ENCODE measurements at regions not wholly inside any gene's neighbourhood (a gene's known extent, or its start where the extent isn't known, plus 50 kb on each side); places are given as distances from the start of the nearest gene placed in this dataset.

GRCh38 chr12:13599176-13599575 lies 382.2 kb downstream of the GRIN2B start:
- TF ChIP-seq, protein P1, sequence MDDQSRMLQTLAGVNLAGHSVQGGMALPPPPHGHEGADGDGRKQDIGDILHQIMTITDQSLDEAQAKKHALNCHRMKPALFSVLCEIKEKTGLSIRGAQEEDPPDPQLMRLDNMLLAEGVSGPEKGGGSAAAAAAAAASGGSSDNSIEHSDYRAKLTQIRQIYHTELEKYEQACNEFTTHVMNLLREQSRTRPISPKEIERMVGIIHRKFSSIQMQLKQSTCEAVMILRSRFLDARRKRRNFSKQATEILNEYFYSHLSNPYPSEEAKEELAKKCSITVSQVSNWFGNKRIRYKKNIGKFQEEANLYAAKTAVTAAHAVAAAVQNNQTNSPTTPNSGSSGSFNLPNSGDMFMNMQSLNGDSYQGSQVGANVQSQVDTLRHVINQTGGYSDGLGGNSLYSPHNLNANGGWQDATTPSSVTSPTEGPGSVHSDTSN (CRISPR knock-in tag; IDR thresholded peaks at IDR 0.05; ENCODE audit: borderline replicate concordance): no peak
- no peak for TF ChIP-seq ADNP (CRISPR knock-in tag; IDR thresholded peaks at IDR 0.05)
- TF ChIP-seq AGO1 (IDR thresholded peaks at IDR 0.05; ENCODE audit: low read depth, low read length, poor library complexity, severe bottlenecking): no peak
- TF ChIP-seq ZBTB20 (CRISPR knock-in tag; IDR thresholded peaks at IDR 0.05; ENCODE audit: borderline replicate concordance, low read depth): no peak
- no peak for TF ChIP-seq CTCF (CRISPR knock-in tag; IDR thresholded peaks at IDR 0.05)
- TF ChIP-seq ZNF33B (CRISPR knock-in tag; IDR thresholded peaks at IDR 0.05): no peak
- TF ChIP-seq, protein P2, sequence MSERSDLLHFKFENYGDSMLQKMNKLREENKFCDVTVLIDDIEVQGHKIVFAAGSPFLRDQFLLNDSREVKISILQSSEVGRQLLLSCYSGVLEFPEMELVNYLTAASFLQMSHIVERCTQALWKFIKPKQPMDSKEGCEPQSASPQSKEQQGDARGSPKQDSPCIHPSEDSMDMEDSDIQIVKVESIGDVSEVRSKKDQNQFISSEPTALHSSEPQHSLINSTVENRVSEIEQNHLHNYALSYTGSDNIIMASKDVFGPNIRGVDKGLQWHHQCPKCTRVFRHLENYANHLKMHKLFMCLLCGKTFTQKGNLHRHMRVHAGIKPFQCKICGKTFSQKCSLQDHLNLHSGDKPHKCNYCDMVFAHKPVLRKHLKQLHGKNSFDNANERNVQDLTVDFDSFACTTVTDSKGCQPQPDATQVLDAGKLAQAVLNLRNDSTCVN (CRISPR knock-in tag; IDR thresholded peaks at IDR 0.05; ENCODE audit: borderline replicate concordance): no peak
- TF ChIP-seq, protein P3, sequence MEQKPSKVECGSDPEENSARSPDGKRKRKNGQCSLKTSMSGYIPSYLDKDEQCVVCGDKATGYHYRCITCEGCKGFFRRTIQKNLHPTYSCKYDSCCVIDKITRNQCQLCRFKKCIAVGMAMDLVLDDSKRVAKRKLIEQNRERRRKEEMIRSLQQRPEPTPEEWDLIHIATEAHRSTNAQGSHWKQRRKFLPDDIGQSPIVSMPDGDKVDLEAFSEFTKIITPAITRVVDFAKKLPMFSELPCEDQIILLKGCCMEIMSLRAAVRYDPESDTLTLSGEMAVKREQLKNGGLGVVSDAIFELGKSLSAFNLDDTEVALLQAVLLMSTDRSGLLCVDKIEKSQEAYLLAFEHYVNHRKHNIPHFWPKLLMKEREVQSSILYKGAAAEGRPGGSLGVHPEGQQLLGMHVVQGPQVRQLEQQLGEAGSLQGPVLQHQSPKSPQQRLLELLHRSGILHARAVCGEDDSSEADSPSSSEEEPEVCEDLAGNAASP (CRISPR knock-in tag; IDR thresholded peaks at IDR 0.05; ENCODE audit: borderline replicate concordance): no peak
- no peak for TF ChIP-seq PTBP1 (IDR thresholded peaks at IDR 0.05; ENCODE audit: low read depth, low read length, poor library complexity, severe bottlenecking)
- no peak for TF ChIP-seq ATF3 (CRISPR knock-in tag; IDR thresholded peaks at IDR 0.05)
- no peak for TF ChIP-seq POLR2AphosphoS2 (IDR thresholded peaks at IDR 0.05; ENCODE audit: low read depth, low read length)
- no peak for TF ChIP-seq SETDB1 (CRISPR knock-in tag; IDR thresholded peaks at IDR 0.05; ENCODE audit: borderline replicate concordance)
- no peak for TF ChIP-seq FOXK2 (IDR thresholded peaks at IDR 0.05)
- TF ChIP-seq RXRA (CRISPR knock-in tag; IDR thresholded peaks at IDR 0.05): no peak

Measured in HepG2 (cell line).